ENCODE measurements at regions not wholly inside any gene's neighbourhood (a gene's known extent, or its start where the extent isn't known, plus 50 kb on each side); places are given as distances from the start of the nearest gene placed in this dataset.
"Not testable (repeated sequence)": the region's sequence is repeated elsewhere in the genome, so short reads cannot be mapped to it uniquely, and the experiment has no call there.

GRCh38 chr10:4639960-4640359 is 186.0 kb upstream of the AKR1E2 start:
- DNase-seq (ENCODE audit: low read depth in 1 of 2, low spot score in 1 of 2) = no peak

- DNase-seq (ENCODE audit: low read depth in 1 of 2, low spot score in 1 of 2) = no peak
Observed at GRCh38 chr10:4638099-4638498, 187.9 kb upstream of the AKR1E2 start.

- no peak for DNase-seq (ENCODE audit: low read depth in 1 of 2, low spot score in 1 of 2)
Observed at GRCh38 chr10:4637657-4638056, 188.3 kb upstream of the AKR1E2 start.

- no peak for DNase-seq (ENCODE audit: low read depth in 1 of 2, low spot score in 1 of 2)
Observed at GRCh38 chr10:4635883-4636282, 190.1 kb upstream of the AKR1E2 start.

- DNase-seq (ENCODE audit: low read depth in 1 of 2, low spot score in 1 of 2) = no peak
Observed at GRCh38 chr10:4635388-4635787, 190.6 kb upstream of the AKR1E2 start.

GRCh38 chr10:4633776-4634175 is 192.2 kb upstream of the AKR1E2 start:
- DNase-seq (ENCODE audit: low read depth in 1 of 2, low spot score in 1 of 2) = no peak

- no peak for DNase-seq (ENCODE audit: low read depth in 1 of 2, low spot score in 1 of 2)
Observed at GRCh38 chr10:4633186-4633585, 192.8 kb upstream of the AKR1E2 start.

- no peak for DNase-seq (ENCODE audit: low read depth in 1 of 2, low spot score in 1 of 2)
Observed at GRCh38 chr10:4632757-4633156, 193.2 kb upstream of the AKR1E2 start.

- no peak for DNase-seq (ENCODE audit: low read depth in 1 of 2, low spot score in 1 of 2)
Observed at GRCh38 chr10:4626919-4627318, 199.1 kb upstream of the AKR1E2 start.

- no peak for DNase-seq (ENCODE audit: low read depth in 1 of 2, low spot score in 1 of 2)
Observed at GRCh38 chr10:4623757-4624420, 202.1 kb upstream of the AKR1E2 start.

GRCh38 chr10:4623200-4623599 is 202.8 kb upstream of the AKR1E2 start:
- no peak for DNase-seq (ENCODE audit: low read depth in 1 of 2, low spot score in 1 of 2)

- DNase-seq (ENCODE audit: low read depth in 1 of 2, low spot score in 1 of 2) = no peak
Observed at GRCh38 chr10:4622384-4622783, 203.6 kb upstream of the AKR1E2 start.

GRCh38 chr10:4617589-4617988 is 208.4 kb upstream of the AKR1E2 start:
- DNase-seq (ENCODE audit: low read depth in 1 of 2, low spot score in 1 of 2) = no peak

- DNase-seq (ENCODE audit: low read depth in 1 of 2, low spot score in 1 of 2) = no peak
Observed at GRCh38 chr10:4615042-4615441, 211.0 kb upstream of the AKR1E2 start.

- no peak for DNase-seq (ENCODE audit: low read depth in 1 of 2, low spot score in 1 of 2)
Observed at GRCh38 chr10:4609251-4609650, 216.8 kb upstream of the AKR1E2 start.

GRCh38 chr10:4607681-4608080 is 218.3 kb upstream of the AKR1E2 start:
- no peak for DNase-seq (ENCODE audit: low read depth in 1 of 2, low spot score in 1 of 2)

GRCh38 chr10:4606856-4607636 is 219.0 kb upstream of the AKR1E2 start:
- DNase-seq (ENCODE audit: low read depth in 1 of 2, low spot score in 1 of 2) = no peak

- no peak for DNase-seq (ENCODE audit: low read depth in 1 of 2, low spot score in 1 of 2)
Observed at GRCh38 chr10:4602764-4603491, 223.1 kb upstream of the AKR1E2 start.

GRCh38 chr10:4599471-4599870 is 226.5 kb upstream of the AKR1E2 start:
- no peak for DNase-seq (ENCODE audit: low read depth in 1 of 2, low spot score in 1 of 2)

GRCh38 chr10:4597898-4598297 is 228.1 kb upstream of the AKR1E2 start:
- not testable (repeated sequence) for DNase-seq (ENCODE audit: low read depth in 1 of 2, low spot score in 1 of 2)

GRCh38 chr10:4596951-4597350 is 229.1 kb upstream of the AKR1E2 start:
- no peak for DNase-seq (ENCODE audit: low read depth in 1 of 2, low spot score in 1 of 2)

- no peak for DNase-seq (ENCODE audit: low read depth in 1 of 2, low spot score in 1 of 2)
Observed at GRCh38 chr10:4595719-4596319, 230.2 kb upstream of the AKR1E2 start.

Data from activated T-helper 1 cell treated with anti-CD3 and anti-CD28 coated beads, Interleukin-2, amount 50 U/mL, for 16 hours (primary cell).